ENCODE measurements at regions not wholly inside any gene's neighbourhood (a gene's known extent, or its start where the extent isn't known, plus 50 kb on each side); places are given as distances from the start of the nearest gene placed in this dataset.
"Not testable (repeated sequence)": the region's sequence is repeated elsewhere in the genome, so short reads cannot be mapped to it uniquely, and the experiment has no call there.

- Mint-ChIP-seq H3K4me1 (ENCODE audit: low read depth) (peaks cover 3% of the 10 kb centered on the region), H3K36me3 (ENCODE audit: low read depth) (no peaks in the 10 kb centered on the region), H3K27me3 (ENCODE audit: low read depth) (peaks cover 15% of the 10 kb centered on the region), H3K4me3 (no peak overlapping the region), H3K27ac (no peak overlapping the region), H3K9me3 (peaks cover 13% of the 10 kb centered on the region)
These were observed 302.7 kb downstream of the SFMBT2 start for GRCh38 chr10:7108141-7108540.

- Mint-ChIP-seq H3K36me3 (ENCODE audit: low read depth) (no peaks in the 10 kb centered on the region), H3K4me3 (no peak overlapping the region), H3K4me1 (ENCODE audit: low read depth) (peaks cover 3% of the 10 kb centered on the region), H3K27ac (no peak overlapping the region), H3K27me3 (ENCODE audit: low read depth) (peaks cover 15% of the 10 kb centered on the region), H3K9me3 (peaks cover 13% of the 10 kb centered on the region)
These were observed 303.5 kb downstream of the SFMBT2 start for GRCh38 chr10:7107285-7107684.

- H3K4me3 Mint-ChIP-seq; H3K27me3 Mint-ChIP-seq (ENCODE audit: low read depth); H3K36me3 Mint-ChIP-seq (ENCODE audit: low read depth); H3K27ac Mint-ChIP-seq; H3K4me1 Mint-ChIP-seq (ENCODE audit: low read depth): not testable (repeated sequence)
- H3K9me3 Mint-ChIP-seq = peaks cover 13% of the 10 kb centered on the region
These were observed 306.5 kb downstream of the SFMBT2 start for GRCh38 chr10:7104379-7104778.

- H3K27me3 Mint-ChIP-seq (ENCODE audit: low read depth) = peaks cover 5% of the 10 kb centered on the region
- H3K9me3 Mint-ChIP-seq = peaks cover 6% of the 10 kb centered on the region
- H3K4me3 Mint-ChIP-seq = no peak overlapping the region
- peaks cover 3% of the 10 kb centered on the region for H3K4me1 Mint-ChIP-seq (ENCODE audit: low read depth)
- H3K27ac Mint-ChIP-seq = no peak overlapping the region
- no peaks in the 10 kb centered on the region for H3K36me3 Mint-ChIP-seq (ENCODE audit: low read depth)
These were observed 308.1 kb downstream of the SFMBT2 start for GRCh38 chr10:7102557-7103349.

GRCh38 chr10:7102084-7102483, 308.8 kb downstream of the SFMBT2 start:
- peaks cover 6% of the 10 kb centered on the region for H3K9me3 Mint-ChIP-seq
- peaks cover 3% of the 10 kb centered on the region for H3K4me1 Mint-ChIP-seq (ENCODE audit: low read depth)
- peaks cover 5% of the 10 kb centered on the region for H3K27me3 Mint-ChIP-seq (ENCODE audit: low read depth)
- H3K4me3 Mint-ChIP-seq = no peak overlapping the region
- H3K36me3 Mint-ChIP-seq (ENCODE audit: low read depth) = no peaks in the 10 kb centered on the region
- no peak overlapping the region for H3K27ac Mint-ChIP-seq

- H3K27me3 Mint-ChIP-seq (ENCODE audit: low read depth) = peaks cover 5% of the 10 kb centered on the region
- H3K36me3 Mint-ChIP-seq (ENCODE audit: low read depth) = no peaks in the 10 kb centered on the region
- no peak overlapping the region for H3K27ac Mint-ChIP-seq
- peaks cover 3% of the 10 kb centered on the region for H3K4me1 Mint-ChIP-seq (ENCODE audit: low read depth)
- H3K4me3 Mint-ChIP-seq = no peak overlapping the region
- H3K9me3 Mint-ChIP-seq = peaks cover 6% of the 10 kb centered on the region
These were observed 309.4 kb downstream of the SFMBT2 start for GRCh38 chr10:7101451-7101850.

- Mint-ChIP-seq H3K9me3 (peaks cover 6% of the 10 kb centered on the region), H3K4me3 (no peak overlapping the region), H3K4me1 (ENCODE audit: low read depth) (no peaks in the 10 kb centered on the region), H3K36me3 (ENCODE audit: low read depth) (no peaks in the 10 kb centered on the region), H3K27me3 (ENCODE audit: low read depth) (peaks cover 5% of the 10 kb centered on the region), H3K27ac (no peak overlapping the region)
These were observed 310.7 kb downstream of the SFMBT2 start for GRCh38 chr10:7100032-7100702.

GRCh38 chr10:7098160-7098762, 312.6 kb downstream of the SFMBT2 start:
- no peaks in the 10 kb centered on the region for H3K4me1 Mint-ChIP-seq (ENCODE audit: low read depth)
- H3K27me3 Mint-ChIP-seq (ENCODE audit: low read depth) = no peaks in the 10 kb centered on the region
- H3K4me3 Mint-ChIP-seq = no peak overlapping the region
- H3K27ac Mint-ChIP-seq = no peak overlapping the region
- H3K36me3 Mint-ChIP-seq (ENCODE audit: low read depth) = no peaks in the 10 kb centered on the region
- H3K9me3 Mint-ChIP-seq = no peaks in the 10 kb centered on the region

- no peak overlapping the region for H3K27ac Mint-ChIP-seq
- H3K4me1 Mint-ChIP-seq (ENCODE audit: low read depth) = no peaks in the 10 kb centered on the region
- H3K4me3 Mint-ChIP-seq = no peak overlapping the region
- no peaks in the 10 kb centered on the region for H3K9me3 Mint-ChIP-seq
- H3K27me3 Mint-ChIP-seq (ENCODE audit: low read depth) = peaks cover 4% of the 10 kb centered on the region
- H3K36me3 Mint-ChIP-seq (ENCODE audit: low read depth) = no peaks in the 10 kb centered on the region
These were observed 316.1 kb downstream of the SFMBT2 start for GRCh38 chr10:7094781-7095180.

- H3K27ac Mint-ChIP-seq = no peak overlapping the region
- no peaks in the 10 kb centered on the region for H3K9me3 Mint-ChIP-seq
- H3K4me3 Mint-ChIP-seq = no peak overlapping the region
- no peaks in the 10 kb centered on the region for H3K36me3 Mint-ChIP-seq (ENCODE audit: low read depth)
- peaks cover 4% of the 10 kb centered on the region for H3K27me3 Mint-ChIP-seq (ENCODE audit: low read depth)
- H3K4me1 Mint-ChIP-seq (ENCODE audit: low read depth) = no peaks in the 10 kb centered on the region
These were observed 317.5 kb downstream of the SFMBT2 start for GRCh38 chr10:7093368-7093767.

- H3K27me3 Mint-ChIP-seq (ENCODE audit: low read depth) = peaks cover 4% of the 10 kb centered on the region
- H3K4me3 Mint-ChIP-seq = no peak overlapping the region
- no peaks in the 10 kb centered on the region for H3K4me1 Mint-ChIP-seq (ENCODE audit: low read depth)
- no peaks in the 10 kb centered on the region for H3K36me3 Mint-ChIP-seq (ENCODE audit: low read depth)
- H3K9me3 Mint-ChIP-seq = no peaks in the 10 kb centered on the region
- H3K27ac Mint-ChIP-seq = no peak overlapping the region
These were observed 318.2 kb downstream of the SFMBT2 start for GRCh38 chr10:7092603-7093002.

- Mint-ChIP-seq H3K36me3 (ENCODE audit: low read depth) (no peaks in the 10 kb centered on the region), H3K27ac (no peak overlapping the region), H3K9me3 (no peaks in the 10 kb centered on the region), H3K4me1 (ENCODE audit: low read depth) (peaks cover 2% of the 10 kb centered on the region), H3K27me3 (ENCODE audit: low read depth) (peaks cover 11% of the 10 kb centered on the region), H3K4me3 (no peak overlapping the region)
These were observed 320.3 kb downstream of the SFMBT2 start for GRCh38 chr10:7090529-7090928.

- H3K27ac Mint-ChIP-seq = no peak overlapping the region
- H3K9me3 Mint-ChIP-seq = no peaks in the 10 kb centered on the region
- no peak overlapping the region for H3K4me3 Mint-ChIP-seq
- peaks cover 46% of the 10 kb centered on the region for H3K27me3 Mint-ChIP-seq (ENCODE audit: low read depth)
- H3K36me3 Mint-ChIP-seq (ENCODE audit: low read depth) = no peaks in the 10 kb centered on the region
- peaks cover 4% of the 10 kb centered on the region for H3K4me1 Mint-ChIP-seq (ENCODE audit: low read depth)
These were observed 324.8 kb downstream of the SFMBT2 start for GRCh38 chr10:7085913-7086589.

GRCh38 chr10:7085147-7085912, 325.5 kb downstream of the SFMBT2 start:
- Mint-ChIP-seq H3K36me3 (ENCODE audit: low read depth) (no peaks in the 10 kb centered on the region), H3K4me1 (ENCODE audit: low read depth) (peaks cover 4% of the 10 kb centered on the region), H3K4me3 (no peak overlapping the region), H3K27me3 (ENCODE audit: low read depth) (peaks cover 47% of the 10 kb centered on the region), H3K9me3 (no peaks in the 10 kb centered on the region), H3K27ac (no peak overlapping the region)
